H1 (cell line): ENCODE measurements at regions not wholly inside any gene's neighbourhood (a gene's known extent, or its start where the extent isn't known, plus 50 kb on each side); places are given as distances from the start of the nearest gene placed in this dataset.

Experiments used
- CEBPB ChIP-seq: IDR thresholded peaks from 2 replicates; pipeline ENCODE4 v1.6.1; 2012; ENCODE audit warnings: low read depth, low read length
- EGR1 ChIP-seq: IDR thresholded peaks from 2 replicates; pipeline ENCODE4 v1.6.1; 2011; ENCODE audit warnings: low read depth, low read length, borderline replicate concordance
- EZH2 ChIP-seq: fragments of 200-600 bp; sonication (generic); IDR thresholded peaks from 2 replicates; pipeline ENCODE4 v1.7.1; 2012; ENCODE audit warnings: low read depth, mild to moderate bottlenecking, moderate library complexity, low read length, inconsistent platforms; ENCODE audit not compliant: severe bottlenecking
- JUN ChIP-seq: IDR thresholded peaks from 2 replicates; pipeline ENCODE4 v1.6.1; 2011; ENCODE audit warnings: low read depth, mild to moderate bottlenecking, improper control_type of control experiment, low read length
- POLR2A ChIP-seq, 2 experiments: IDR thresholded peaks; 1 replicate in 1 of 2; 2 replicates in 1 of 2; pipeline ENCODE4 v1.6.1; 2011; ENCODE audit warnings: low read depth in 2 of 2, low read length in 2 of 2, mild to moderate bottlenecking in 2 of 2; ENCODE audit errors: control extremely low read depth in 1 of 2
- RAD21 ChIP-seq, 2 experiments: IDR thresholded peaks in 1 of 2; conservative IDR thresholded peaks in 1 of 2; 2 replicates each; pipeline ENCODE4 v1.6.1; 2011; ENCODE audit warnings: low read depth in 2 of 2, low read length in 2 of 2, improper control_type of control experiment in 1 of 2, inconsistent platforms in 1 of 2, mild to moderate bottlenecking in 1 of 2, moderate library complexity in 1 of 2
- RFX5 ChIP-seq: IDR thresholded peaks from 2 replicates; pipeline ENCODE4 v1.6.1; 2011; ENCODE audit warnings: low read depth, low read length, improper control_type of control experiment, borderline replicate concordance
- TAF1 ChIP-seq: IDR thresholded peaks from 2 replicates; pipeline ENCODE4 v1.6.1; 2011; ENCODE audit warnings: mild to moderate bottlenecking, low read depth, low read length
- TCF12 ChIP-seq: IDR thresholded peaks from 2 replicates; pipeline ENCODE4 v1.6.1; 2011; ENCODE audit warnings: low read depth, mild to moderate bottlenecking, low read length
- ZNF274 ChIP-seq: IDR thresholded peaks from 2 replicates; pipeline ENCODE4 v1.7.0; 2012; ENCODE audit warnings: low read length, borderline replicate concordance; ENCODE audit errors: extremely low read depth
- TF ChIP-seq, protein P1 (sequence below), 3 experiments: IDR thresholded peaks; 1 replicate in 2 of 3; 2 replicates in 1 of 3; pipeline versions ENCODE4 v1.5.1 to v1.6.1; 2011; ENCODE audit warnings: low read length in 3 of 3, mild to moderate bottlenecking in 3 of 3, inconsistent platforms in 2 of 3, low read depth in 1 of 3, moderate library complexity in 1 of 3; ENCODE audit not compliant: insufficient read depth in 1 of 3; ENCODE audit errors: control extremely low read depth in 1 of 3
- TF ChIP-seq, protein P2 (sequence below): IDR thresholded peaks from 2 replicates; pipeline ENCODE4 v1.6.1; 2011; ENCODE audit warnings: low read depth, mild to moderate bottlenecking, low read length; ENCODE audit not compliant: insufficient read depth

DNA sequence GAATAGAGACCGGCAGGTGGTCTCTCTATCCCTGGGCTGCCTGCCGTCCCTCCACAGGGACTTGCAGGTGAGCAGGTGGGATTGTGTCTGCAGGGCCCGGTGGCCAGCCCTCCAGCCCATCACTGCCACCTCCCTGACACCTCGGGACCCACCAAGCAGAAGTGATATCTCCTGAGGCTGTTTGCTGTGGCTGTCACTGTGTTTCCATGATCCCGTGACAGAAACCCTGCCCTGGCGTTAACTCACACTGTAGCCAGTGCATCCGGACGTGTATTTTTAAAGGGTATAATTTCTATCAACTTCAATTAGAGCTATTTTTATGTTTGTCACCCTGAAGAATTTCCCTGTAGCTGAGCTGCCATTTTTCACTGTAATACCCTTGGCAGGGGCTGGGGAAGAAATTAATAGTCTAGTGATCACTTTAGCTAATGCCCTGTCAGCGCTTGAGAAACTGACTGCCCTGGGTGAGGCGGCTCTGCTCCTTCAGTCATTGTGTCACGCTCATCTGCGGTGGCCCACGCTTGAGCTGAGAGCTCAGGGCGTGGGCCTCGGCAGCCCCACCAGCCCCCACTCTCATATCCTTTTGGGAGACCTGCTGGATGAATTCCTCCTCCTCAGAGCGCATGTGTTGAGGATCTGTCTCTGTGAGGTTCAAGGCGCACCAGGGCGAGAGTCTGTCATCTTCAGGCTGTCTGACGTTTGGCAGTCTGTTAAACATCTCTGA is 229.9 kb upstream of the CIBAR2 start:
- TF ChIP-seq RFX5 (no peak), POLR2A (IDR thresholded peaks at IDR 0.05; ENCODE audit: control extremely low read depth in 1 of 2, low read depth in 2 of 2, low read length in 2 of 2) (no peak), ZNF274 (no peak), CEBPB (no peak), EGR1 (no peak), TAF1 (no peak), RAD21 (IDR thresholded peaks at IDR 0.05 in 1 of 2, conservative IDR thresholded peaks at IDR 0.05 in 1 of 2; ENCODE audit: low read depth in 2 of 2, low read length in 2 of 2) (no peak), EZH2 (no peak), JUN (no peak), TCF12 (no peak)
- TF ChIP-seq, protein P1, sequence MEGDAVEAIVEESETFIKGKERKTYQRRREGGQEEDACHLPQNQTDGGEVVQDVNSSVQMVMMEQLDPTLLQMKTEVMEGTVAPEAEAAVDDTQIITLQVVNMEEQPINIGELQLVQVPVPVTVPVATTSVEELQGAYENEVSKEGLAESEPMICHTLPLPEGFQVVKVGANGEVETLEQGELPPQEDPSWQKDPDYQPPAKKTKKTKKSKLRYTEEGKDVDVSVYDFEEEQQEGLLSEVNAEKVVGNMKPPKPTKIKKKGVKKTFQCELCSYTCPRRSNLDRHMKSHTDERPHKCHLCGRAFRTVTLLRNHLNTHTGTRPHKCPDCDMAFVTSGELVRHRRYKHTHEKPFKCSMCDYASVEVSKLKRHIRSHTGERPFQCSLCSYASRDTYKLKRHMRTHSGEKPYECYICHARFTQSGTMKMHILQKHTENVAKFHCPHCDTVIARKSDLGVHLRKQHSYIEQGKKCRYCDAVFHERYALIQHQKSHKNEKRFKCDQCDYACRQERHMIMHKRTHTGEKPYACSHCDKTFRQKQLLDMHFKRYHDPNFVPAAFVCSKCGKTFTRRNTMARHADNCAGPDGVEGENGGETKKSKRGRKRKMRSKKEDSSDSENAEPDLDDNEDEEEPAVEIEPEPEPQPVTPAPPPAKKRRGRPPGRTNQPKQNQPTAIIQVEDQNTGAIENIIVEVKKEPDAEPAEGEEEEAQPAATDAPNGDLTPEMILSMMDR (IDR thresholded peaks at IDR 0.05; ENCODE audit: control extremely low read depth in 1 of 3, insufficient read depth in 1 of 3, low read depth in 1 of 3, low read length in 3 of 3): no peak
- TF ChIP-seq, protein P2, sequence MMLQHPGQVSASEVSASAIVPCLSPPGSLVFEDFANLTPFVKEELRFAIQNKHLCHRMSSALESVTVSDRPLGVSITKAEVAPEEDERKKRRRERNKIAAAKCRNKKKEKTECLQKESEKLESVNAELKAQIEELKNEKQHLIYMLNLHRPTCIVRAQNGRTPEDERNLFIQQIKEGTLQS: no peak
